Naive thymus-derived CD8-positive, alpha-beta T cell (primary cell): ENCODE measurements at regions not wholly inside any gene's neighbourhood (a gene's known extent, or its start where the extent isn't known, plus 50 kb on each side); places are given as distances from the start of the nearest gene placed in this dataset.

ENCODE experiments used
- ATAC-seq, 2 donors: fragments of 150-1000 bp; cut with Tn5 transposase in 1 of 2; sonication (Bioruptor Pico), chemical (Tn5 transposase) in 1 of 2; 1 replicate in 1 of 2; 2 replicates in 1 of 2; pipeline ENCODE4 v1.10.0; 2021; ENCODE audit warnings: mild to moderate bottlenecking in 2 of 2, moderate library complexity in 2 of 2
- POLR2A ChIA-PET: fragments of 350-600 bp; sonication (Branson Sonifier 250); formaldehyde crosslinking; loops from one replicate; lab custom pipeline; 2021; ENCODE audit warnings: antibody characterized with exemption; lab: Charles Lee
- DNase-seq, 10 donors: peaks; one replicate each; pipeline versions ENCODE4 v3.0.0 to v3.0.0-alpha.2; 2020 to 2022
- H3K27ac Mint-ChIP-seq, 10 donors: one replicate each; pipeline ENCODE4 v1.8.0; 2020 to 2022; ENCODE audit warnings: mild to moderate bottlenecking in 10 of 10, mixed read lengths in 10 of 10, moderate library complexity in 4 of 10, inconsistent platforms in 1 of 10
- H3K27me3 Mint-ChIP-seq, 5 donors: one replicate each; pipeline ENCODE4 v1.8.0; 2021 to 2022; ENCODE audit warnings: mixed read lengths in 5 of 5
- H3K36me3 Mint-ChIP-seq, 3 donors: one replicate each; pipeline ENCODE4 v1.8.0; 2020 to 2022; ENCODE audit warnings: mixed read lengths in 3 of 3, mild to moderate bottlenecking in 2 of 3, inconsistent platforms in 1 of 3
- H3K4me1 Mint-ChIP-seq, 4 donors: one replicate each; pipeline ENCODE4 v1.8.0; 2021 to 2022; ENCODE audit warnings: mixed read lengths in 4 of 4
- H3K4me3 Mint-ChIP-seq, 10 donors: one replicate each; pipeline ENCODE4 v1.8.0; 2020 to 2022; ENCODE audit warnings: mild to moderate bottlenecking in 10 of 10, mixed read lengths in 10 of 10, moderate library complexity in 6 of 10, inconsistent platforms in 1 of 10
- H3K9me3 Mint-ChIP-seq, 9 donors: one replicate each; pipeline ENCODE4 v1.8.0; 2020 to 2022; ENCODE audit warnings: mixed read lengths in 9 of 9, mild to moderate bottlenecking in 3 of 9, inconsistent platforms in 1 of 9, moderate library complexity in 1 of 9

DNA sequence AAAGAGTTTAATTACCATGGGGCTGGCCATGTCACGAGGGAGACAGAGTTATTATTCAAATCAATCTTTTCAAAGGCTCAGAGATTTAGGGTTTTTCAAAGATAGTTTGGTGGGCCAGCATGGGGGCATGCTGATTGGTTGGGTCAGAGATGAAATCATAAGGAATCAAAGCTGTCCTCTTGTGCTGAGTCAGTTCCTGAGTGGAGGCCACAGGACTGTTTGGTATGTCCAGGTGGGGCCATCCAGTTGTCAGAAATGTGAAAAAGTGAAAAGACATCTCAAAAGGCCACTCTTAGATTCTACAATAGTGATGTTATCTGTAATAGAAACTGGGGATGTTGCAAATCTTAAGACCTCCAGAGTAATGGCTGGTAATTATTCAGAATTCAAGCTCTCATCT, 288.6 kb downstream of the EN1 start:
- no peak for DNase-seq
- Mint-ChIP-seq H3K36me3 (no peaks in the 10 kb centered on the region), H3K27ac (no peak overlapping the region), H3K9me3 (peaks cover 0 to 10% (median 0%) of the 10 kb centered on the region in 9 donors), H3K27me3 (peaks cover 3 to 26% (median 6%) of the 10 kb centered on the region in 5 donors), H3K4me3 (no peak overlapping the region), H3K4me1 (no peaks in the 10 kb centered on the region)
- no peak for ATAC-seq
- POLR2A ChIA-PET = no interaction called here

DNA sequence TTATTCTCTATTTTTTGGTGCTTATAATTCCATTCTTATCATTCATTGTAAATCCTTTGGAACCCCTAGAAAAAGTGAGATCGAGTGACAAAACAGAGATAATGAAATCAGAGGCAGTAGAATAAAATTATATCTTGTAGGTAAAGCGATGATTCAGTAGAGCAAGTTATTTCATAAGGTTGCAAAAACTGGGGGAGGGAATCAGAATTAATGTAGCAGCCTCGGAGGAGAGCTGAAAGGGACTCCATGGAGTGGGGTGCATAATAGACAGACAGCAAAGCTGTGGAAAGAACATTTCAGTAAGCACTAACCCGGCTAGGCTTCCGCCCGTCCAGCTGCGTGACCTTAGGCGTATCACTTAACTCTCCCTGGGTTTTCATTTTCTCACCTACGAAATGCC, 289.7 kb downstream of the EN1 start:
- Mint-ChIP-seq H3K27me3 (peaks cover under 1 to 26% (median 7%) of the 10 kb centered on the region in 5 donors), H3K4me1 (no peaks in the 10 kb centered on the region)

DNA sequence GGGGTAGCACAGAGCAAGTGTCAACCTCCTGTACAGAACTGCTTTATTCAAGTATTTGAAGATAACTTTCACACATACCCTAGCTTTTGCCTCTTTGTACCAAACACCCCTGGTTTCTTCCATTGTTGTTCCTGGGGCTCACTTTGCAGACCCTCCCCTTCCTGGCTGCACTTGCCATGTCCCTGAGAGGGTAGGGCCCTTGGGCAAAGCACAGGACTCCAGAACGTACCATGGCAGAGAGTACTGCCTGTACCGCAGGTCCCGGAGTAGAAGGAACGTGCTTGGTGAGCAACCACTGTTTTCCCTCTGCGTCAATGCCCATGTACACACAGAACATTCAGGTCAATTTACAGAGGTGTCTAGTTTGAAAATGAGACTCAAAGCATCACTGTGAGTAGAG, 290.4 kb downstream of the EN1 start:
- ATAC-seq = no peak
- no peak for DNase-seq
- POLR2A ChIA-PET = no interaction called here
- Mint-ChIP-seq H3K36me3 (no peaks in the 10 kb centered on the region), H3K4me1 (no peaks in the 10 kb centered on the region), H3K27me3 (peaks cover 0 to 26% (median 7%) of the 10 kb centered on the region in 5 donors), H3K27ac (no peak overlapping the region), H3K9me3 (peaks cover 0 to 10% (median 0%) of the 10 kb centered on the region in 9 donors), H3K4me3 (no peak overlapping the region)

More for the DNA sequence above, 289.7 kb downstream of the EN1 start:
- POLR2A ChIA-PET = no interaction called here
- no peak for ATAC-seq
- Mint-ChIP-seq H3K27ac (no peak overlapping the region), H3K4me3 (no peak overlapping the region), H3K9me3 (peaks cover 0 to 10% (median 0%) of the 10 kb centered on the region in 9 donors), H3K36me3 (no peaks in the 10 kb centered on the region)
- DNase-seq = no peak

DNA sequence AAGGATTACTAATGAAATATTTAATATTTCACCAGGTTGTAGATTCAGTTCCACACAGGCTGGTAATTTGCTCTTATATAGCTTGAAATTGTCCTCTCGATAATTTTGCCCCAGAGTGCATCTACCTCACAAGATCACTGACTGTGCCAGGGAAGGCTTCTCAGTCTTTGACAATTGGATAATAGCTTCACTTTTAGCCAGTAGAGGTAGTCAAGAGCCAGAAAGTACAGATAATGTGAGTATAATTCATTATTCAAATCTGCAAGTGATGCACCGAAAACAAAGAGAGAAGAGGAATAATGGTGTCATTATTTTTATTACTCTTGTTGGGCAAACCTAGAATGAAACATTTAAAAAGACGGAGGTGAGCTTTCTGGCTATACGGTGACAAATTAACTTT, 292.8 kb downstream of the EN1 start:
- H3K4me1 Mint-ChIP-seq = no peaks in the 10 kb centered on the region
- no peaks in the 10 kb centered on the region for H3K36me3 Mint-ChIP-seq
- no peak for ATAC-seq
- H3K9me3 Mint-ChIP-seq = peaks cover 0 to 10% (median 0%) of the 10 kb centered on the region in 9 donors
- no peak overlapping the region for H3K4me3 Mint-ChIP-seq
- POLR2A ChIA-PET = no interaction called here
- H3K27ac Mint-ChIP-seq = no peak overlapping the region
- no peak for DNase-seq
- peaks cover 0 to 13% (median 4%) of the 10 kb centered on the region in 5 donors for H3K27me3 Mint-ChIP-seq

DNA sequence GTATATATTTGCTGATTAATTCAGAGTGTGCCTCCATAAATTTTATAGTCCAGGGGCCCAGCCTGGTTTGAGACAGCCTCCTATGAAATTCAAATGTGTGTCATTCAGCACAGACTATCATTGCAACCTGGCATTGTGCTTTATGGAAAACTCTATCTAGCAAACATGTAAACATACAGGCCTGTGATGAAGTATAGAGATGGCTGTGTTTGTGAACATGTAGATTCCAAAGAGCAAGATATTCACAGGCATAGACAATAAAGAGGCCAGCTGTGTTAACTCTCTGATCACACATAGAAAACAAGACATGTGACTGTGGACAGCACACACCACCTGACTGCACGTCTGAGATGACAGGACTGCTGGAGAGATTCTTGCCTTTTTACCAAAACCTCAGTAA, 297.9 kb downstream of the EN1 start:
- ATAC-seq = no peak
- Mint-ChIP-seq H3K27ac (no peak overlapping the region), H3K27me3 (peaks cover 3 to 8% (median 4%) of the 10 kb centered on the region in 5 donors), H3K9me3 (no peaks in the 10 kb centered on the region), H3K36me3 (no peaks in the 10 kb centered on the region), H3K4me1 (no peaks in the 10 kb centered on the region), H3K4me3 (no peak overlapping the region)
- POLR2A ChIA-PET = no interaction called here
- no peak for DNase-seq

DNA sequence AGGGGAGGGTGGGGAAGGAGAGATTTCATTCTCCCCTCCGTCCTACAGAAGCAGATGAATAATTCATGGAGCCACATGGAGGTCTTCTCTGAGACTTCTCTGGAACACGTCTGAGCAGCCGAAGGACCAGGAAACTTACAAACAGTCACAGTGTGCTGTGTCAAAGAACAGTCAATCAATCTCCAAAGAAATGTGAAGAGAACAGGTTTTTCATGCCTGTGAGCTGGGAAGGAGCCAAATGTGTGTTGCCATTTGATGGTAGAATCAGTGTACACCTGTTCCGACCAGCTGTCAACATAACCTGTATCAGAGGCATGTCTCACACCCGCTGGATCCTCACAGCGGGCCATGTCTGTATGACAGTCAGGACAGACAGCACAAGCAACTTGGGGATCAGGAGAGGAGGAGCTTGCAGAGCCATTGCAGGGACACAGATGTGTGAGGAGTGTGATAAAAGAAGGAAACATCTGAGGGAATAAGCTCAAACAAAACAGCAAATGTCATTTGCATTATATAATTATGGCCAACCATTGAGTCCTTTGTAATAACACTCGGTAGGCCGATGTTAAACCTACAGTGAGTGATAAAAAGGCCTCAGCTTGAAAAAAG, 298.5 kb downstream of the EN1 start:
- Mint-ChIP-seq H3K4me3 (no peak overlapping the region), H3K4me1 (no peaks in the 10 kb centered on the region), H3K27ac (no peak overlapping the region), H3K9me3 (no peaks in the 10 kb centered on the region), H3K27me3 (peaks cover 3 to 8% (median 4%) of the 10 kb centered on the region in 5 donors), H3K36me3 (no peaks in the 10 kb centered on the region)
- POLR2A ChIA-PET = no interaction called here
- no peak for DNase-seq
- no peak for ATAC-seq

DNA sequence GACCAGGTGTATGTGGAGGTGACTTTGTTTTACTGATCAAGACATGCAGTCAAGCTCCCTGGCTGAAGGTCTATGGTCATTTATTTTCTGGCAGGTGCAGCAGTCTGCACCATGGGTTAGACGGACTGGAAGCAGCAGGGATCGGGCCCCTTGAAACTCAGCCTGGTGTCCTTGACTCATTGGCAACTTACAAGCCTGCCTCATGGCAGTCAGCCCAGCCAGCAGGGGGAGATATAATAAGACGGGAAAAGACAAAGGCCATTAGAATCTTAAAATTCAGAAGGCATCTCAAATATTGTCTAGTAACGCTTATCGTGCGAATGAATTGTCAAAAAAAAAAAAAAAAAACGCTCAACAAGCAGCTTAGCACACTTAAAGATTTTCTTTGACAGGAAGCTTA, 308.2 kb downstream of the EN1 start:
- DNase-seq (peak in 1 of 10 donors; percentile 1), ATAC-seq (no peak)
- H3K4me3 Mint-ChIP-seq = no peak overlapping the region
- peaks cover 0 to 2% (median 0%) of the 10 kb centered on the region in 9 donors for H3K9me3 Mint-ChIP-seq
- POLR2A ChIA-PET = no interaction called here
- H3K27me3 Mint-ChIP-seq = peaks cover 3 to 12% (median 5%) of the 10 kb centered on the region in 5 donors
- no peak overlapping the region for H3K27ac Mint-ChIP-seq
- H3K36me3 Mint-ChIP-seq = no peaks in the 10 kb centered on the region
- H3K4me1 Mint-ChIP-seq = no peaks in the 10 kb centered on the region

DNA sequence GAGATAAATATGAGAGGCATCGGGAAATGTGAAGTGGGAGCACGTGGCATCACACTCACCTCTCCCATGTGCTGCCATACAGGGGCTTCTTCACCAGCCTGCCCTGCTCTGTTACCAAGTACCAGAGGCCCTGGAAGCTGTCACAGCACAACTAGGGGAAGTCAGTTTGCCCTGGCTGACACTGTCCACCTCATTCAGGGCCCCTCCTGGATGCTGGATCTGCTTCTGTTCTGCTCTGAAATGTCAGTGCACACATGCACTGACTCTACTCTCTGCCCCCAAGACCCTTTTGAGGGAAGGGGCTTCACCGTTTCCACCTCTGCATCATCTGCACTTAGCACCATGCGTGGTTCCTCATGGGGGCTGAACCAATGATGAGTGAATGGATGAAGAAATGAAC, 311.1 kb downstream of the EN1 start:
- no peak for ATAC-seq

DNA sequence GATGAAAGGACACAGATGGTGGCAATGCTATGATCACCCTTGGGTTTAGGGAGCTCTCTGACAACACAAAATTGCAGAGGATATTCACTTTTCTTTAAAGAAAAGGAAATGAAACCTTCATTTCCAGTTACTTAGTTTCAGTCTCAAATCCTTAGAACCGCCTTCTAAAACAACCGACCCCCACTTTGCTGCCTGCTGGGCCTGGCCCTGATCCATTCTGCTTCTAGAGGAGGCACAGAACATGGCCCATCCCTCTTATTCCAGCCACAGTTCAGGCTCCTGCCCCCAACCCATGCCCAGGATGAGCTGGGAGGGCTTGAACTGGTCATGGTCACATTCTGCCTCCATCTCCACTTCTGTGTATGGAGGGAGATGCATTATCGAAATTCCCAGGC, 311.6 kb downstream of the EN1 start:
- Mint-ChIP-seq H3K4me1 (no peaks in the 10 kb centered on the region), H3K27me3 (peaks cover 1 to 11% (median 7%) of the 10 kb centered on the region in 5 donors), H3K9me3 (no peaks in the 10 kb centered on the region), H3K4me3 (no peak overlapping the region), H3K36me3 (no peaks in the 10 kb centered on the region), H3K27ac (no peak overlapping the region)
- no peak for ATAC-seq
- DNase-seq = no peak
- POLR2A ChIA-PET = no interaction called here

More for the DNA sequence above, 311.1 kb downstream of the EN1 start:
- no peaks in the 10 kb centered on the region for H3K9me3 Mint-ChIP-seq
- H3K27me3 Mint-ChIP-seq = peaks cover 1 to 9% (median 5%) of the 10 kb centered on the region in 5 donors
- no peaks in the 10 kb centered on the region for H3K4me1 Mint-ChIP-seq
- H3K36me3 Mint-ChIP-seq = no peaks in the 10 kb centered on the region
- H3K4me3 Mint-ChIP-seq = no peak overlapping the region
- no peak for DNase-seq
- H3K27ac Mint-ChIP-seq = no peak overlapping the region
- POLR2A ChIA-PET = no interaction called here

DNA sequence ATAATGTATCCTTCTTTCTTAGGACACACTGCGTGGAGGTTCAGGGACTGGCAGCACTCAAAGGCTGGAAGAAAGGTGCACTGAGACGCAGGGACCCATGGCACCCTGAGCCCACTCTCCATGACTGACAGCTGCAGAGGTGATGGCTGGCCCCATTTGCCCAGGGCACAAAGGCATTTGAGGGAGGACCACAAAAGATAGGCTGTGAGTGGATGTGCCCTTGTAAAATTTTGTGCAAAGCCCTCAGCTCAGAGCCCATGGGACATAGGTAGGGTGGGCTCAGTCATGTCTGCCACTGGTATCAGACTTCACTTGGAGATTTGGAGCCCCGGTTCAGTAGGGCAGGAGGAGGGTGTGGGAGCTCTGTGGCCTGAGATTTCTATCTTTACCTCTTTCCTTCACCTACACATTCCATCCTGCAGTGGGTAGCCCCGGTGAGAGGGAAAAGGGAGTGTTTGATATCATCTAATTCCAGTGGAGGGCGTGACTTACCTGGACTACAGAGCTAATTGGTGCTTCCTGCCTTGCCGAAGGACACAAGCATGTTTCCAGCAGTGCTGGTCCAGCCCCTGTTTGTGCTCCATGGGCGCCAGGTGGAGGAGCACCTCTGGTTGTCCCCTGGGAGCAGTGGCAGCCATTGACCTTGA, 312.2 kb downstream of the EN1 start:
- Mint-ChIP-seq H3K27ac (no peak overlapping the region), H3K9me3 (no peaks in the 10 kb centered on the region), H3K4me1 (no peaks in the 10 kb centered on the region), H3K36me3 (no peaks in the 10 kb centered on the region), H3K27me3 (peaks cover 1 to 14% (median 7%) of the 10 kb centered on the region in 5 donors), H3K4me3 (no peak overlapping the region)
- no peak for DNase-seq
- no peak for ATAC-seq
- POLR2A ChIA-PET = no interaction called here

DNA sequence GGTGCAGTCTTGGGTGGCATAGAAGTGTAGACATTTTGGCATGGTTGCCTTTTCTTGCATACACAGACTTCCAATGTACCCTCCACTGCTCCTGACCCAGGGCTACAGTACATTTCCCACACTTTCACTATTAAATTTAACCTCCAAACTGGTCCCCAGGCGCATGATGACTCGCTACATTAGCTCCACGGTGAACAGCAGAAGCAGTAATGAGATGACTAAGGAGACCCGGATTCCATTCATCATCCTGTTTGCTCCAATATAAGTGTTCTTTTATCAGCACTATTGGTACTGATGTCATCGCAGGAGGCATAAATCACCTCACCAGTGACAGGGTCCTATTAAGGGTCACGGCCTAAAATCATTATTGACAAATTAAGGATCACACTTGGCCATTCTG, 316.5 kb downstream of the EN1 start:
- Mint-ChIP-seq H3K4me3 (no peak overlapping the region), H3K27ac (no peak overlapping the region), H3K9me3 (no peaks in the 10 kb centered on the region), H3K27me3 (peaks cover 1 to 28% (median 9%) of the 10 kb centered on the region in 5 donors), H3K4me1 (no peaks in the 10 kb centered on the region), H3K36me3 (no peaks in the 10 kb centered on the region)
- DNase-seq (no peak), ATAC-seq (no peak)
- POLR2A ChIA-PET = no interaction called here

DNA sequence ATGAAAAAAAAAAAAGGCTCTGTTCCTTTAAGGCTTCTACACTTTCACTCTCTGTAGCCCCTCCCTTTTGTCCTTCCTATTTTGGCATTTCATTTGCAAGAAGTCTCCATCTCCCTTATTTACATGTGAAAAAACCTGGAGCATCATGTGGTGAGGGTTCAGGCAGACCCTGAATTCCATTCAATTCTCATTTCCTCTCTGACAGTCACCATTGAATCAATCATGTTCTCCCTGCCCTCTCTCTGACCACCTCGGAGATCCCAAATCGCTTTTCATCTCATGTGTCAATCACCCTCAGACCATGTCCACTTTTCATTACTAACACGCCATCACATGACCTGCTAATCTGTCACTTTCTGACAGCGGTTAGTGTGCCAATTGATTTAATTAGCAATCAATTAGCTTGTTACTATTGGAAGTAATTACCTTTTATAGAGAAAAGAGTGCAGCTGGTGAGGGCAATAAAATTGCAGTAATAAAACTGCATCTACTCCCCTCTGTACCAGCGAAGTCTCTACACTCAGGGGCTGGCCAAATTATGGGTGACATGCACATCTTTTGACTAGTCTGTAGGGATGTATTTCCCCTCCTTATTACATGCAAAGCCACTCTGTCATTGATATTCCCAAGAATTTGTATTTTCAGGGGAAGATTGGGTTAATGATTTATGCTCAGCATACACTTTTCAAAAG, 317.4 kb downstream of the EN1 start:
- H3K36me3 Mint-ChIP-seq = no peaks in the 10 kb centered on the region
- no peak overlapping the region for H3K27ac Mint-ChIP-seq
- ATAC-seq (no peak), DNase-seq (no peak)
- H3K4me3 Mint-ChIP-seq = no peak overlapping the region
- POLR2A ChIA-PET = no interaction called here
- H3K27me3 Mint-ChIP-seq = peaks cover 0 to 34% (median 11%) of the 10 kb centered on the region in 5 donors
- no peaks in the 10 kb centered on the region for H3K4me1 Mint-ChIP-seq
- no peaks in the 10 kb centered on the region for H3K9me3 Mint-ChIP-seq

DNA sequence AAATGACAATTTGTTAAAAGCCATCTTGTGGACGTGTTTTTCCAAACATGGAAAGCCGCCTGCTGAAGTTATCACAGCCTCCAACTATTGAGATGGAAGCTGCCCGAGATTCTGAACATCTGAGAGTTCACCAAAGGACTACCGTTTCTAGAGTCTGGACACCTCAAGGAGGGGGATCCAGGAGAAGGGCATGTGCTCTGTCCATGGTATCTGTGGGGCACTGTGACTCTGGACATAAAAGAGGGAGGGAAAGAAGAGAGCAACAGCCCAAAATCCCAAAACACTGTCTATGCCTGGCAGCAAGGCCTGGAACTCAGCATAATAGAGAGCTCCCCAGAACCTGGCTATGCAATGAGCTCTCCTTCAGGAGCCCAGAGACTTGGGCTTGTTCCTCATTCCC, 319.9 kb downstream of the EN1 start:
- Mint-ChIP-seq H3K27me3 (peaks cover 0 to 34% (median 11%) of the 10 kb centered on the region in 5 donors), H3K9me3 (peaks cover 0 to 3% (median 0%) of the 10 kb centered on the region in 9 donors), H3K4me3 (no peak overlapping the region), H3K27ac (no peak overlapping the region), H3K4me1 (no peaks in the 10 kb centered on the region), H3K36me3 (no peaks in the 10 kb centered on the region)
- POLR2A ChIA-PET = no interaction called here
- ATAC-seq (no peak), DNase-seq (no peak)
